ENCODE measurements at regions not wholly inside any gene's neighbourhood (a gene's known extent, or its start where the extent isn't known, plus 50 kb on each side); places are given as distances from the start of the nearest gene placed in this dataset.
A peak's percentile ranks its signal among the peaks of the same experiment; 100 is the strongest.

GRCh38 chr20:24766826-24767622, 182.0 kb upstream of the CST7 start:
- H3K4me1 ChIP-seq (ENCODE audit: control insufficient read depth, insufficient read depth, low read length), result no peaks in the 10 kb centered on the region
- H3K9me3 ChIP-seq (ENCODE audit: control insufficient read depth, insufficient read depth, low read depth, low read length), result no peaks in the 10 kb centered on the region
- no peak overlapping the region for H3K27ac ChIP-seq (ENCODE audit: extremely low read depth, low read depth, low read length)
- TF ChIP-seq ZNF138 (tag by site-specific recombination; IDR thresholded peaks at IDR 0.05; ENCODE audit: borderline replicate concordance) (no peak), HIC1 (tag by site-specific recombination; IDR thresholded peaks at IDR 0.05) (no peak), ZNF624 (tag by site-specific recombination; IDR thresholded peaks at IDR 0.05) (no peak), KLF8 (tag by site-specific recombination; IDR thresholded peaks at IDR 0.05) (no peak)
- no peaks in the 10 kb centered on the region for H3K36me3 ChIP-seq (ENCODE audit: control insufficient read depth in 2 of 2, insufficient read depth in 1 of 2, low read length in 2 of 2)
- H3K4me3 ChIP-seq (ENCODE audit: low read depth, low read length), result no peak overlapping the region
- ChIA-PET POLR2A (no interaction called here), CTCF (no interaction called here)

GRCh38 chr20:24767623-24768100, 181.4 kb upstream of the CST7 start:
- TF ChIP-seq SCRT1 (tag by site-specific recombination; IDR thresholded peaks at IDR 0.05; ENCODE audit: borderline replicate concordance), result no peak
- no peak for TF ChIP-seq ZBTB7A (tag by site-specific recombination; IDR thresholded peaks at IDR 0.05; ENCODE audit: low read depth)
- TF ChIP-seq GLIS1 (tag by site-specific recombination; IDR thresholded peaks at IDR 0.05), result peak; percentile 38
- Histone ChIP-seq H3K27ac (ENCODE audit: extremely low read depth, low read depth, low read length) (no peak overlapping the region), H3K4me3 (ENCODE audit: low read depth, low read length) (no peak overlapping the region), H3K36me3 (ENCODE audit: control insufficient read depth in 2 of 2, insufficient read depth in 1 of 2, low read length in 2 of 2) (no peaks in the 10 kb centered on the region), H3K9me3 (ENCODE audit: control insufficient read depth, insufficient read depth, low read depth, low read length) (no peaks in the 10 kb centered on the region), H3K4me1 (ENCODE audit: control insufficient read depth, insufficient read depth, low read length) (no peaks in the 10 kb centered on the region)
- ChIA-PET POLR2A (no interaction called here), CTCF (no interaction called here)

- no peaks in the 10 kb centered on the region for H3K9me3 ChIP-seq (ENCODE audit: control insufficient read depth, insufficient read depth, low read depth, low read length)
- H3K27ac ChIP-seq (ENCODE audit: extremely low read depth, low read depth, low read length), result no peak overlapping the region
Observed at GRCh38 chr20:24768201-24768636, 180.8 kb upstream of the CST7 start.

More at GRCh38 chr20:24768201-24768636, 180.8 kb upstream of the CST7 start:
- Histone ChIP-seq H3K36me3 (ENCODE audit: control insufficient read depth in 2 of 2, insufficient read depth in 1 of 2, low read length in 2 of 2) (no peaks in the 10 kb centered on the region), H3K4me1 (ENCODE audit: control insufficient read depth, insufficient read depth, low read length) (no peaks in the 10 kb centered on the region), H3K4me3 (ENCODE audit: low read depth, low read length) (no peak overlapping the region)
- TF ChIP-seq ZIC2 (tag by site-specific recombination; IDR thresholded peaks at IDR 0.05) (peak; percentile 94), ZFHX2 (tag by site-specific recombination; conservative IDR thresholded peaks at IDR 0.05) (peak; percentile 86), ZNF280C (tag by site-specific recombination; IDR thresholded peaks at IDR 0.05) (no peak), EGR2 (tag by site-specific recombination; IDR thresholded peaks at IDR 0.05; ENCODE audit: low read depth) (peak; percentile 74)
- CTCF ChIA-PET, result no interaction called here
- POLR2A ChIA-PET, result no interaction called here
